Lower lobe of right lung (tissue), 2 donors: ENCODE measurements at regions not wholly inside any gene's neighbourhood (a gene's known extent, or its start where the extent isn't known, plus 50 kb on each side); places are given as distances from the start of the nearest gene placed in this dataset.

Source experiments
- ATAC-seq, 2 donors: fragments of 200-7000 bp; cut with Tn5 transposase; one replicate each; pipeline ENCODE4 v1.9.1; 2020 to 2022; ENCODE audit warnings: mild to moderate bottlenecking in 2 of 2, moderate library complexity in 2 of 2
- DNase-seq: peaks from one replicate; pipeline ENCODE4 v3.0.0-alpha.2; 2020
- H3K27ac ChIP-seq: fragments of 200-600 bp; one replicate; pipeline ENCODE4 v1.8.0; 2022
- H3K27me3 ChIP-seq: fragments of 200-600 bp; one replicate; pipeline ENCODE4 v1.8.0; 2022; ENCODE audit warnings: low read depth
- H3K36me3 ChIP-seq: fragments of 200-600 bp; one replicate; pipeline ENCODE4 v1.8.0; 2022; ENCODE audit warnings: mild to moderate bottlenecking
- H3K4me1 ChIP-seq: fragments of 200-600 bp; one replicate; pipeline ENCODE4 v1.8.0; 2022
- H3K4me3 ChIP-seq: fragments of 200-600 bp; one replicate; pipeline ENCODE4 v1.8.0; 2022; ENCODE audit warnings: mild to moderate bottlenecking
- H3K9me3 ChIP-seq: fragments of 200-600 bp; one replicate; pipeline ENCODE4 v1.8.0; 2022
- intact Hi-C: fragments of 100-400 bp; cut with DNase I; formaldehyde crosslinking; loops from one replicate; pipeline ENCODE4 v1.11.0; 2022
- TF ChIP-seq, protein P1 (sequence below): fragments of 200-600 bp; IDR thresholded peaks from one replicate; pipeline ENCODE4 v1.8.0; 2022; ENCODE audit warnings: antibody characterized with exemption, mild to moderate bottlenecking
- donor health status: DM: no; HTN: yes; CAD: no; lungs with severe emphysema.

DNA sequence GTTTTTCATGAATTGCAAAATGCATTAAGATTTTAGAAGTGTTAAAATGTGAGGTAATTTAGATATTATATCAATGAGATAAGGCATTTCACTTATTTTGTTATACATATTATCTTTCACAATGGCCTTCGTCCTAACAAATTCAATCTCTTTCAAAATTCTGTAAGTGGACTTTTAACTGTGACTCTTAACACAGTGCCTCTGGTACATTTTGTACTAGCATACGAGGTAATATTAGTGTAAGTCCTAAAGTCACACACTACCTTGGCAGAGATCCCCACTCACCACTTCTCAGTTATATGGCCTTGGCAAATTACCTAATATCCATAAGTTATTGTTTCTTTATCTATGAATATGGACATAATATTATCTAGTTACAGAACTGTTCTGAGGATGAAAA lies 101.3 kb upstream of the SLITRK6 start:
- Histone ChIP-seq H3K4me1 (no peaks in the 10 kb centered on the region), H3K4me3 (no peak overlapping the region), H3K27me3 (no peaks in the 10 kb centered on the region), H3K27ac (no peak overlapping the region), H3K36me3 (no peaks in the 10 kb centered on the region), H3K9me3 (no peaks in the 10 kb centered on the region)
- intact Hi-C loops = no loop called here
- TF ChIP-seq, protein P1, sequence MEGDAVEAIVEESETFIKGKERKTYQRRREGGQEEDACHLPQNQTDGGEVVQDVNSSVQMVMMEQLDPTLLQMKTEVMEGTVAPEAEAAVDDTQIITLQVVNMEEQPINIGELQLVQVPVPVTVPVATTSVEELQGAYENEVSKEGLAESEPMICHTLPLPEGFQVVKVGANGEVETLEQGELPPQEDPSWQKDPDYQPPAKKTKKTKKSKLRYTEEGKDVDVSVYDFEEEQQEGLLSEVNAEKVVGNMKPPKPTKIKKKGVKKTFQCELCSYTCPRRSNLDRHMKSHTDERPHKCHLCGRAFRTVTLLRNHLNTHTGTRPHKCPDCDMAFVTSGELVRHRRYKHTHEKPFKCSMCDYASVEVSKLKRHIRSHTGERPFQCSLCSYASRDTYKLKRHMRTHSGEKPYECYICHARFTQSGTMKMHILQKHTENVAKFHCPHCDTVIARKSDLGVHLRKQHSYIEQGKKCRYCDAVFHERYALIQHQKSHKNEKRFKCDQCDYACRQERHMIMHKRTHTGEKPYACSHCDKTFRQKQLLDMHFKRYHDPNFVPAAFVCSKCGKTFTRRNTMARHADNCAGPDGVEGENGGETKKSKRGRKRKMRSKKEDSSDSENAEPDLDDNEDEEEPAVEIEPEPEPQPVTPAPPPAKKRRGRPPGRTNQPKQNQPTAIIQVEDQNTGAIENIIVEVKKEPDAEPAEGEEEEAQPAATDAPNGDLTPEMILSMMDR = no peak
- no peak for DNase-seq
- ATAC-seq = no peak

DNA sequence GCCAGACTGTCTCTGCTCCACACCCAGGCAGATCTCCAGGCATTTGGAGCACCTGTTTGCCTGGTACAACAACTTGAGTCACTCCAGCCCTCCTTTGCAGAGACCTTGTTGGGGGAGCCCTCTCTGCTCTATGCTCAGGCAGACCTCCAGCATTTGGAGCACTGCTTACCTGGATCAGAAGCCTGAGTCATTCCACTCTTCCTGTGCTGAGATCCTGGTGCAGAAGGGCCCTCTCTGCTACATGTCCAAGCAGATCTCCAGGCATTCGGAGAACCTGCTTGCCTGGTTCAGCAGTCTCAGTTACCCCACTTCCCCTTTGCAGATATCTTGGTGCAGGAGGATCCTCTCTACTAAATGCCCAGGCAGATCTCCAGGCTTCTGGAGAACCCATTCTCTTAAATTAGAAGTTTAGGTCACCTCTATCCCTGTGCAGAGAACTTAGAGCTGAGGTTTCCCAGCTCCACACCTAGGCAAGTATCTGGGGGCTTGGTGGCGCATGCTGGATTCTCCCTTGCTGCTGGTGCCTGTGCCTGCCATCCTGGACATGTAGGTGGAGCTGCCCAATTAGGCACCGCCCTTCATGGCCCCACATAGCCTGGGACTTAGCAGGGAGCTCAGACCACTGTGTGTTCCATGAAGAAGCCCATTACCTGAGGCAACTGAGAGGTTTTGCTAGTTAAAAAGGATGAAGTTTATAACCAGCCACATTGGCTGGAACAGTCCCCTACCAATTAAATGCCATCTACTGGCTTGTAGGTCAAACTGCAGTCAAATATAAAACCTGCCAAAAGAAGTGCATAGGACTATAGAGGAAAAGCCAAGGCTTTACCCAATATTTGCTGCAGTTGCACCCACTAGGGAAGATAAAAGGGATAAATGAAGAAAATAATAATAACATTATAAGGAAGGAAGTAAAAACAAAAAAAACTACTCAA lies 97.6 kb upstream of the SLITRK6 start:
- TF ChIP-seq, protein P1 = no peak
- no peak for DNase-seq
- Histone ChIP-seq H3K4me1 (no peaks in the 10 kb centered on the region), H3K9me3 (no peaks in the 10 kb centered on the region), H3K4me3 (no peak overlapping the region), H3K27ac (no peak overlapping the region), H3K27me3 (no peaks in the 10 kb centered on the region), H3K36me3 (no peaks in the 10 kb centered on the region)
- ATAC-seq = peak in 1 of 2 donors; percentile 9
- intact Hi-C loops = no loop called here

DNA sequence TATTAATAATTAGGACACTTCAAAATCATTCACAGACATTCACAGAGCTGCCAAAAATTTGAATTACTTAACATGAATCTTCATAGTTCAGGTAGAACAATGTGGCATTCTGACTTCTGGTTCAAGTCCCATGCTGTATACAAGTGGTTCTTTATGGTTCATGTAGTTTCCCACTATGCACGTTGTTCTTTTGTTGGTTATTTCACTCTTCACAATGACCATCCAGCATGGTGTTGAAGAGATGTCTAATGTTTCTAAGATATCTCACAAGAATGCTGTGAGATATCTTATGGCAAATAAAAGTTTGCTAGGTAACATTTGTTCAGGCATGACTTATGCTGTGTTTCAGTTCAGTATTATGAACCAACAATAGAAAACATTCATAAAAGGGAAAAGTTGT lies 88.2 kb upstream of the SLITRK6 start:
- H3K4me3 ChIP-seq = no peak overlapping the region
- no peaks in the 10 kb centered on the region for H3K4me1 ChIP-seq
- no peaks in the 10 kb centered on the region for H3K36me3 ChIP-seq
- intact Hi-C loops = no loop called here
- H3K27ac ChIP-seq = no peak overlapping the region
- no peaks in the 10 kb centered on the region for H3K27me3 ChIP-seq
- TF ChIP-seq, protein P1 = no peak
- H3K9me3 ChIP-seq = no peaks in the 10 kb centered on the region
- no peak for ATAC-seq
- no peak for DNase-seq

DNA sequence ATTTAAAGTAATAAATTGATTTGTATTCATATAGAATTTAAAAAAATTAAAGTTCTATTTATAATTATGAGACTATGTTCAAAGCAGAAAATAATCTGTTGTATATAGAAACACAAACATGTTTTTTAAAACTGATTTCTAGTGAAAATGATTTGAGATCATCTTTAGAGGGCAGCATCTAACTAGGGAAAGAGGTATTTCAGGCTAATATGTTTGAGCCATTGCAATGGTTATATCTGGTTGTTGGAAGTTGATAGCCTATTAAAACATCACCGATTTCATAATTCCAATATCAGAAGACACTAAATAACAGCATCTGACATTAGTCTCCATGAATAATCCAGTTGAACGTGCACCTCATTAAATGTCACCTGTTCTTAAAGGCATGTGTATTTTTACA lies 79.8 kb upstream of the SLITRK6 start:
- Histone ChIP-seq H3K4me1 (no peaks in the 10 kb centered on the region), H3K27me3 (no peaks in the 10 kb centered on the region), H3K36me3 (no peaks in the 10 kb centered on the region), H3K27ac (no peak overlapping the region), H3K4me3 (no peak overlapping the region), H3K9me3 (no peaks in the 10 kb centered on the region)
- intact Hi-C loops = no loop called here
- DNase-seq = no peak
- no peak for ATAC-seq
- TF ChIP-seq, protein P1 = no peak

DNA sequence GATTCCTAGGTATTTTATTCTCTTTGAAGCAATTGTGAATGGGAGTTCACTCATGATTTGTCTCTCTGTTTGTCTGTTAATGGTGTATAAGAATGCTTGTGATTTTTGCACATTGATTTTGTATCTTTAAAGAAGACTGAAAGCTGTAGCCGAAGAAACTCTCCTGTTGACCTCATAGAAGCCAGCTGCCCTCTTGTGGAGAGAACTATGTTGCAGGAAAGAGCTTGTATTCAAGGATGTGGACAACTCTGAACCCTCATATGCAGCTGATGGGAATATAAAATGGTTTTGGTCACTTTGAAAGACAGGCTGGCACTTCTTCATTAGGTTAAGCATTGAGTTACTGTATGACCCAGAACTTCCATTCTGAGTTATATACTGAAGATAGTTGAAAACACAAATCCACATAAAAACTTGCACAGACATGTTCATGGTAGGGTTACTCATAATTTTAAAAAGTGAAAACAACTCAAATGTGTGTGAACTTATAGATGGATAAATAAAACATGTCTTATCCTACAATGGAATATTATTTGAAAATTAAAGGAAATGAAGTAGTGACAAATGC lies 65.8 kb upstream of the SLITRK6 start:
- no peaks in the 10 kb centered on the region for H3K36me3 ChIP-seq
- H3K4me1 ChIP-seq = no peaks in the 10 kb centered on the region
- no peak overlapping the region for H3K4me3 ChIP-seq
- H3K27me3 ChIP-seq = no peaks in the 10 kb centered on the region
- DNase-seq (no peak), ATAC-seq (no peak)
- TF ChIP-seq, protein P1 = no peak
- H3K27ac ChIP-seq = no peak overlapping the region
- intact Hi-C loops = no loop called here
- no peaks in the 10 kb centered on the region for H3K9me3 ChIP-seq
